ENCODE measurements at regions not wholly inside any gene's neighbourhood (a gene's known extent, or its start where the extent isn't known, plus 50 kb on each side); places are given as distances from the start of the nearest gene placed in this dataset.

- no peaks in the 10 kb centered on the region for H3K4me1 Mint-ChIP-seq
- ChIA-PET CTCF (interaction anchor here (1.7 kb wide), 1 partner anchor 13 kb away, joined by 3 read pairs; no protein-coding TSS in a partner anchor), POLR2A (no interaction called here)
- no peaks in the 10 kb centered on the region for H3K36me3 Mint-ChIP-seq (ENCODE audit: low read depth)
- DNase-seq = no peak
- H3K9me3 Mint-ChIP-seq = no peaks in the 10 kb centered on the region
- peaks cover 3% of the 10 kb centered on the region for H3K27me3 Mint-ChIP-seq
- H3K4me3 Mint-ChIP-seq = no peak overlapping the region
- H3K27ac Mint-ChIP-seq = no peak overlapping the region
Observed at GRCh38 chr20:58600756-58601155, 50.3 kb upstream of the STX16 start.

GRCh38 chr20:58599966-58600365 is 51.1 kb upstream of the STX16 start:
- no peaks in the 10 kb centered on the region for H3K36me3 Mint-ChIP-seq (ENCODE audit: low read depth)
- H3K9me3 Mint-ChIP-seq = no peaks in the 10 kb centered on the region
- H3K27me3 Mint-ChIP-seq = peaks cover 3% of the 10 kb centered on the region
- ChIA-PET POLR2A (no interaction called here), CTCF (no interaction called here)
- DNase-seq = no peak
- no peaks in the 10 kb centered on the region for H3K4me1 Mint-ChIP-seq
- no peak overlapping the region for H3K4me3 Mint-ChIP-seq
- no peak overlapping the region for H3K27ac Mint-ChIP-seq

- Mint-ChIP-seq H3K4me3 (no peak overlapping the region), H3K9me3 (no peaks in the 10 kb centered on the region), H3K4me1 (no peaks in the 10 kb centered on the region), H3K27ac (no peak overlapping the region), H3K27me3 (peaks cover 4% of the 10 kb centered on the region), H3K36me3 (ENCODE audit: low read depth) (no peaks in the 10 kb centered on the region)
- ChIA-PET CTCF (no interaction called here), POLR2A (no interaction called here)
- no peak for DNase-seq
Observed at GRCh38 chr20:58598211-58599015, 52.7 kb upstream of the STX16 start.

GRCh38 chr20:58597249-58597891 is 53.7 kb upstream of the STX16 start:
- ChIA-PET POLR2A (no interaction called here), CTCF (interaction anchor here (0.9 kb wide), 1 partner anchor 18 kb away, joined by 3 read pairs; no protein-coding TSS in a partner anchor)
- no peak overlapping the region for H3K27ac Mint-ChIP-seq
- no peaks in the 10 kb centered on the region for H3K36me3 Mint-ChIP-seq (ENCODE audit: low read depth)
- H3K4me3 Mint-ChIP-seq = no peak overlapping the region
- H3K27me3 Mint-ChIP-seq = peaks cover 6% of the 10 kb centered on the region
- no peaks in the 10 kb centered on the region for H3K9me3 Mint-ChIP-seq
- no peak for DNase-seq
- H3K4me1 Mint-ChIP-seq = no peaks in the 10 kb centered on the region

GRCh38 chr20:58596750-58597248 is 54.3 kb upstream of the STX16 start:
- Mint-ChIP-seq H3K4me3 (no peak overlapping the region), H3K27me3 (peaks cover 6% of the 10 kb centered on the region), H3K9me3 (no peaks in the 10 kb centered on the region), H3K36me3 (ENCODE audit: low read depth) (no peaks in the 10 kb centered on the region), H3K27ac (no peak overlapping the region), H3K4me1 (no peaks in the 10 kb centered on the region)
- DNase-seq = no peak
- CTCF ChIA-PET = no interaction called here
- POLR2A ChIA-PET = no interaction called here

GRCh38 chr20:58596244-58596643 is 54.8 kb upstream of the STX16 start:
- Mint-ChIP-seq H3K27ac (no peak overlapping the region), H3K27me3 (peaks cover 6% of the 10 kb centered on the region)
- POLR2A ChIA-PET = no interaction called here

GRCh38 chr20:58595167-58595566 is 55.9 kb upstream of the STX16 start:
- no peak for DNase-seq
- H3K4me3 Mint-ChIP-seq = no peak overlapping the region
- ChIA-PET POLR2A (no interaction called here), CTCF (no interaction called here)
- H3K9me3 Mint-ChIP-seq = no peaks in the 10 kb centered on the region
- H3K27ac Mint-ChIP-seq = no peak overlapping the region
- peaks cover 6% of the 10 kb centered on the region for H3K27me3 Mint-ChIP-seq
- no peaks in the 10 kb centered on the region for H3K4me1 Mint-ChIP-seq
- no peaks in the 10 kb centered on the region for H3K36me3 Mint-ChIP-seq (ENCODE audit: low read depth)

More at GRCh38 chr20:58596244-58596643, 54.8 kb upstream of the STX16 start:
- no peak for DNase-seq
- Mint-ChIP-seq H3K9me3 (no peaks in the 10 kb centered on the region), H3K36me3 (ENCODE audit: low read depth) (no peaks in the 10 kb centered on the region), H3K4me1 (no peaks in the 10 kb centered on the region), H3K4me3 (no peak overlapping the region)
- CTCF ChIA-PET = no interaction called here

- POLR2A ChIA-PET = no interaction called here
- CTCF ChIA-PET = no interaction called here
- H3K36me3 Mint-ChIP-seq (ENCODE audit: low read depth) = no peaks in the 10 kb centered on the region
- no peak overlapping the region for H3K27ac Mint-ChIP-seq
- H3K4me1 Mint-ChIP-seq = no peaks in the 10 kb centered on the region
- DNase-seq = no peak
- no peak overlapping the region for H3K4me3 Mint-ChIP-seq
- H3K9me3 Mint-ChIP-seq = no peaks in the 10 kb centered on the region
- peaks cover 6% of the 10 kb centered on the region for H3K27me3 Mint-ChIP-seq
Observed at GRCh38 chr20:58593880-58594638, 57.0 kb upstream of the STX16 start.

GRCh38 chr20:58592076-58592695 is 58.9 kb upstream of the STX16 start:
- Mint-ChIP-seq H3K4me3 (no peak overlapping the region), H3K36me3 (ENCODE audit: low read depth) (no peaks in the 10 kb centered on the region), H3K27ac (no peak overlapping the region), H3K9me3 (no peaks in the 10 kb centered on the region), H3K27me3 (peaks cover 10% of the 10 kb centered on the region), H3K4me1 (no peaks in the 10 kb centered on the region)
- DNase-seq = no peak
- ChIA-PET POLR2A (no interaction called here), CTCF (no interaction called here)

- DNase-seq = no peak
- Mint-ChIP-seq H3K9me3 (no peaks in the 10 kb centered on the region), H3K36me3 (ENCODE audit: low read depth) (no peaks in the 10 kb centered on the region), H3K4me1 (no peaks in the 10 kb centered on the region), H3K27ac (no peak overlapping the region), H3K27me3 (peaks cover 7% of the 10 kb centered on the region), H3K4me3 (no peak overlapping the region)
- ChIA-PET POLR2A (no interaction called here), CTCF (no interaction called here)
Observed at GRCh38 chr20:58590679-58591473, 60.2 kb upstream of the STX16 start.

GRCh38 chr20:58587467-58587866 is 63.6 kb upstream of the STX16 start:
- H3K27ac Mint-ChIP-seq = no peak overlapping the region
- POLR2A ChIA-PET = no interaction called here
- H3K4me1 Mint-ChIP-seq = no peaks in the 10 kb centered on the region
- no peak for DNase-seq
- peaks cover 4% of the 10 kb centered on the region for H3K27me3 Mint-ChIP-seq
- peaks cover 5% of the 10 kb centered on the region for H3K9me3 Mint-ChIP-seq
- no peak overlapping the region for H3K4me3 Mint-ChIP-seq
- CTCF ChIA-PET = interaction anchor here (1.5 kb wide), 1 partner anchor 14 kb away, joined by 3 read pairs; no protein-coding TSS in a partner anchor
- H3K36me3 Mint-ChIP-seq (ENCODE audit: low read depth) = no peaks in the 10 kb centered on the region

- ChIA-PET CTCF (interaction anchor here (1.5 kb wide), 1 partner anchor 15 kb away, joined by 3 read pairs; no protein-coding TSS in a partner anchor), POLR2A (no interaction called here)
- no peak for DNase-seq
- no peaks in the 10 kb centered on the region for H3K4me1 Mint-ChIP-seq
- no peak overlapping the region for H3K27ac Mint-ChIP-seq
- H3K4me3 Mint-ChIP-seq = no peak overlapping the region
- no peaks in the 10 kb centered on the region for H3K36me3 Mint-ChIP-seq (ENCODE audit: low read depth)
- H3K27me3 Mint-ChIP-seq = peaks cover 4% of the 10 kb centered on the region
- peaks cover 7% of the 10 kb centered on the region for H3K9me3 Mint-ChIP-seq
Observed at GRCh38 chr20:58586565-58587093, 64.5 kb upstream of the STX16 start.
